Progenitor cell of endocrine pancreas (in vitro differentiated cells): ENCODE measurements at regions not wholly inside any gene's neighbourhood (a gene's known extent, or its start where the extent isn't known, plus 50 kb on each side); places are given as distances from the start of the nearest gene placed in this dataset.

Experiments used
- DNase-seq: peaks from one replicate; pipeline ENCODE4 v3.0.0; 2021; ENCODE audit warnings: low spot score; ENCODE audit not compliant: unreplicated experiment
- H3K27ac Mint-ChIP-seq: 2 replicates; pipeline ENCODE4 v1.8.0; 2021; ENCODE audit warnings: mild to moderate bottlenecking, moderate library complexity, mixed read lengths
- H3K27me3 Mint-ChIP-seq: 2 replicates; pipeline ENCODE4 v1.8.0; 2021; ENCODE audit warnings: mixed read lengths
- H3K36me3 Mint-ChIP-seq: 2 replicates; pipeline ENCODE4 v1.8.0; 2022; ENCODE audit warnings: mixed read lengths; ENCODE audit not compliant: insufficient read depth
- H3K4me1 Mint-ChIP-seq: 2 replicates; pipeline ENCODE4 v1.8.0; 2021; ENCODE audit warnings: low read depth, mixed read lengths
- H3K4me3 Mint-ChIP-seq: 2 replicates; pipeline ENCODE4 v1.8.0; 2021; ENCODE audit warnings: low read depth, mild to moderate bottlenecking, moderate library complexity, mixed read lengths
- H3K9me3 Mint-ChIP-seq: 2 replicates; pipeline ENCODE4 v1.8.0; 2021; ENCODE audit warnings: low read depth, mixed read lengths
- CTCF ChIP-seq: fragments of 200-600 bp; sonication (generic); IDR thresholded peaks from one replicate; pipeline ENCODE4 v1.5.0; 2021; ENCODE audit warnings: antibody characterized with exemption, mild to moderate bottlenecking; ENCODE audit not compliant: unreplicated experiment

GRCh38 chr3:84904816-84905555 lies 53.8 kb upstream of the CADM2 start:
- H3K27ac Mint-ChIP-seq: no peak overlapping the region

GRCh38 chr3:84905556-84905920 lies 53.3 kb upstream of the CADM2 start:
- DNase-seq: no peak
- Mint-ChIP-seq H3K27me3 (no peaks in the 10 kb centered on the region), H3K4me1 (no peaks in the 10 kb centered on the region), H3K9me3 (peaks cover under 1% of the 10 kb centered on the region), H3K4me3 (no peak overlapping the region), H3K27ac (no peak overlapping the region), H3K36me3 (no peaks in the 10 kb centered on the region)
- no peak for TF ChIP-seq CTCF

More at GRCh38 chr3:84904816-84905555, 53.8 kb upstream of the CADM2 start:
- no peaks in the 10 kb centered on the region for H3K36me3 Mint-ChIP-seq
- H3K9me3 Mint-ChIP-seq: peaks cover 5% of the 10 kb centered on the region
- no peaks in the 10 kb centered on the region for H3K4me1 Mint-ChIP-seq
- no peak for DNase-seq
- no peaks in the 10 kb centered on the region for H3K27me3 Mint-ChIP-seq
- TF ChIP-seq CTCF: no peak
- H3K4me3 Mint-ChIP-seq: no peak overlapping the region

- Mint-ChIP-seq H3K27ac (no peak overlapping the region), H3K4me1 (no peaks in the 10 kb centered on the region), H3K36me3 (no peaks in the 10 kb centered on the region), H3K27me3 (no peaks in the 10 kb centered on the region), H3K9me3 (no peaks in the 10 kb centered on the region), H3K4me3 (no peak overlapping the region)
- no peak for DNase-seq
- TF ChIP-seq CTCF: no peak
Observed at GRCh38 chr3:84906065-84906464, 52.7 kb upstream of the CADM2 start.
